ENCODE measurements at regions not wholly inside any gene's neighbourhood (a gene's known extent, or its start where the extent isn't known, plus 50 kb on each side); places are given as distances from the start of the nearest gene placed in this dataset.

- 47% methylated on average over 6 of the region's 13 CpGs for WGBS (ENCODE audit: insufficient coverage, low coverage, low lambda C conversion rate, missing lambda C conversion rate)
- DNase-seq (peak in 1 of 3 donors; percentile 31), ATAC-seq (peak; percentile 63 to 88 (median 85))
- intact Hi-C loops (cut with DNase I): no loop called here
- Histone ChIP-seq H3K4me1 (peaks cover 0 to 15% (median 0%) of the 10 kb centered on the region in 4 donors), H3K27me3 (no peaks in the 10 kb centered on the region), H3K27ac (no peak overlapping the region), H3K4me3 (no peak overlapping the region), H3K9me3 (no peaks in the 10 kb centered on the region), H3K36me3 (no peaks in the 10 kb centered on the region)
- TF ChIP-seq POLR2A (IDR thresholded peaks at IDR 0.05): no peak
- TF ChIP-seq CTCF (IDR thresholded peaks at IDR 0.05): no peak
Measured at GRCh38 chr2:226649871-226650660, 149.6 kb downstream of the IRS1 start.

- Histone ChIP-seq H3K9me3 (no peaks in the 10 kb centered on the region), H3K27me3 (no peaks in the 10 kb centered on the region), H3K36me3 (no peaks in the 10 kb centered on the region), H3K4me1 (peaks cover 0 to 7% (median 0%) of the 10 kb centered on the region in 4 donors), H3K4me3 (no peak overlapping the region), H3K27ac (no peak overlapping the region)
- no peak for DNase-seq
- intact Hi-C loops (cut with DNase I): no loop called here
- no peak for TF ChIP-seq POLR2A (IDR thresholded peaks at IDR 0.05)
- TF ChIP-seq CTCF (IDR thresholded peaks at IDR 0.05): no peak
- WGBS (ENCODE audit: insufficient coverage, low coverage, low lambda C conversion rate, missing lambda C conversion rate): 99% methylated on average over 9 of the region's 10 CpGs
- ATAC-seq: no peak
Measured at GRCh38 chr2:226649201-226649600, 150.4 kb downstream of the IRS1 start.

GRCh38 chr2:226647621-226648518, 151.8 kb downstream of the IRS1 start:
- Histone ChIP-seq H3K4me3 (no peak overlapping the region), H3K4me1 (peaks cover 0 to 6% (median 0%) of the 10 kb centered on the region in 4 donors), H3K27ac (no peak overlapping the region), H3K27me3 (no peaks in the 10 kb centered on the region), H3K36me3 (no peaks in the 10 kb centered on the region), H3K9me3 (no peaks in the 10 kb centered on the region)
- intact Hi-C loops (cut with DNase I): no loop called here
- TF ChIP-seq POLR2A (IDR thresholded peaks at IDR 0.05): no peak
- TF ChIP-seq CTCF (IDR thresholded peaks at IDR 0.05): no peak
- WGBS (ENCODE audit: insufficient coverage, low coverage, low lambda C conversion rate, missing lambda C conversion rate): 70% methylated on average over 10 of the region's 28 CpGs
- DNase-seq: no peak
- ATAC-seq: no peak

- 58% methylated on average over 6 of the region's 6 CpGs for WGBS (ENCODE audit: insufficient coverage, low coverage, low lambda C conversion rate, missing lambda C conversion rate)
- intact Hi-C loops (cut with DNase I): no loop called here
- no peak for DNase-seq
- Histone ChIP-seq H3K9me3 (no peaks in the 10 kb centered on the region), H3K4me1 (peaks cover 0 to 4% (median 0%) of the 10 kb centered on the region in 4 donors), H3K4me3 (no peak overlapping the region), H3K27me3 (no peaks in the 10 kb centered on the region), H3K27ac (no peak overlapping the region), H3K36me3 (no peaks in the 10 kb centered on the region)
- no peak for TF ChIP-seq POLR2A (IDR thresholded peaks at IDR 0.05)
- TF ChIP-seq CTCF (IDR thresholded peaks at IDR 0.05): no peak
- ATAC-seq: peak; percentile 45 to 79 (median 50)
Measured at GRCh38 chr2:226644399-226644865, 155.2 kb downstream of the IRS1 start.
